AG09309 (cell line): ENCODE measurements at regions not wholly inside any gene's neighbourhood (a gene's known extent, or its start where the extent isn't known, plus 50 kb on each side); places are given as distances from the start of the nearest gene placed in this dataset.
A peak's percentile ranks its signal among the peaks of the same experiment; 100 is the strongest.

Source experiments
- DNase-seq: peaks from one replicate; pipeline ENCODE4 v3.0.0-alpha.2; 2010; ENCODE audit warnings: low read depth
- H3K4me3 ChIP-seq: 2 replicates; pipeline ENCODE4 v1.5.1; 2011; ENCODE audit warnings: mild to moderate bottlenecking, low read depth, low read length, moderate library complexity; ENCODE audit not compliant: control insufficient read depth
- TF ChIP-seq, protein P1 (sequence below): IDR thresholded peaks from 2 replicates; pipeline ENCODE4 v1.5.1; 2011; ENCODE audit warnings: mild to moderate bottlenecking, low read depth, low read length, inconsistent platforms; ENCODE audit not compliant: insufficient read depth, control insufficient read depth; ENCODE audit errors: missing control alignments

DNA sequence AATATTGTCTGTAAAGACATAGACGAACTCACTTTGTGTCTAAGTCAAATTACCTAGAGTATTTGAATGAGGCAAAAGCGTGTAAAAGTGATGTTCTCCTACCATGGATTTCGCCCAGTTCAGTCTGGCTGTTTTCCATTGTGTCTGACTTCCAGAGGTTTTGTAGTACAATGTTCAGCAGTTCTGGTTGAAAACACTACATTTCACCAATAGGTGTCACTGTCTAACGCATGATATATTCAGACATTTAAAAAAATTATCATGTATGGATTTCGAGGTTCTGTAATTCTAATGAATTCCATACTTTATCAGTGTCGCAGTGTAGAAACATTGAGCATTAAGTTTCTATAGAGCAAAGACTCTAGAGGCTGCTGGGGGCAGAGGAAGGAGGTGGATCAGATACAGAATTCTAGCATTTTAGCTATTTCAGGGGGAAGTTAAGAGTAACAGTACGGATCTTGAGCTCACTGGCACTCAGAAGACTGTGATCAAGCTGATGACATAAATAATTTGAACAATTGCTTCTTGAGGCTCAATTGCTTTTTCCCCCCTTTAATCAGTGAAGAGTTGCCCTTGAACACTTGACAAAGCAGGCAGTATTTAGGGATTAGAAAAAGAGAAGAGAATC, 196.9 kb upstream of the RHOBTB1 start:
- TF ChIP-seq, protein P1, sequence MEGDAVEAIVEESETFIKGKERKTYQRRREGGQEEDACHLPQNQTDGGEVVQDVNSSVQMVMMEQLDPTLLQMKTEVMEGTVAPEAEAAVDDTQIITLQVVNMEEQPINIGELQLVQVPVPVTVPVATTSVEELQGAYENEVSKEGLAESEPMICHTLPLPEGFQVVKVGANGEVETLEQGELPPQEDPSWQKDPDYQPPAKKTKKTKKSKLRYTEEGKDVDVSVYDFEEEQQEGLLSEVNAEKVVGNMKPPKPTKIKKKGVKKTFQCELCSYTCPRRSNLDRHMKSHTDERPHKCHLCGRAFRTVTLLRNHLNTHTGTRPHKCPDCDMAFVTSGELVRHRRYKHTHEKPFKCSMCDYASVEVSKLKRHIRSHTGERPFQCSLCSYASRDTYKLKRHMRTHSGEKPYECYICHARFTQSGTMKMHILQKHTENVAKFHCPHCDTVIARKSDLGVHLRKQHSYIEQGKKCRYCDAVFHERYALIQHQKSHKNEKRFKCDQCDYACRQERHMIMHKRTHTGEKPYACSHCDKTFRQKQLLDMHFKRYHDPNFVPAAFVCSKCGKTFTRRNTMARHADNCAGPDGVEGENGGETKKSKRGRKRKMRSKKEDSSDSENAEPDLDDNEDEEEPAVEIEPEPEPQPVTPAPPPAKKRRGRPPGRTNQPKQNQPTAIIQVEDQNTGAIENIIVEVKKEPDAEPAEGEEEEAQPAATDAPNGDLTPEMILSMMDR = peak; percentile 55
- peak; percentile 44 for DNase-seq

DNA sequence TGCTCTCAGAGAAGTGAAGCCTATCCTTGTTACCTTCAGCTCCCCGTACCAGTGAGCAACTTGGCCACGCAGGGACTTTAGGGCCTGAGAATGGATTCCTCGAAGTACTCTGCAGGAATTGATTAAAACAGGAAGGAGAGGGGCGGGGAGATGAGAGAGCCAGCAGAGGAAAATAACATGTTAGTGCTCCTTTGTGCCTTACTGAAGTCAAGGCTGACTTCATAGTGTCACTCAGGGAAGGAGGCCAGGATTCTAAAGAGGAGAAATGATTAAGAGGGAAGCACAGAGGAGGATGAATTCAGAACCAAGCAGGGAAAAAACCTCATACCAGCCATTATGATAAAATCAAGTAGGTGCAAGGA, 195.6 kb upstream of the RHOBTB1 start:
- DNase-seq = no peak
- H3K4me3 ChIP-seq = no peak overlapping the region
- TF ChIP-seq, protein P1 = no peak

More for the DNA sequence above, 196.9 kb upstream of the RHOBTB1 start:
- no peak overlapping the region for H3K4me3 ChIP-seq

DNA sequence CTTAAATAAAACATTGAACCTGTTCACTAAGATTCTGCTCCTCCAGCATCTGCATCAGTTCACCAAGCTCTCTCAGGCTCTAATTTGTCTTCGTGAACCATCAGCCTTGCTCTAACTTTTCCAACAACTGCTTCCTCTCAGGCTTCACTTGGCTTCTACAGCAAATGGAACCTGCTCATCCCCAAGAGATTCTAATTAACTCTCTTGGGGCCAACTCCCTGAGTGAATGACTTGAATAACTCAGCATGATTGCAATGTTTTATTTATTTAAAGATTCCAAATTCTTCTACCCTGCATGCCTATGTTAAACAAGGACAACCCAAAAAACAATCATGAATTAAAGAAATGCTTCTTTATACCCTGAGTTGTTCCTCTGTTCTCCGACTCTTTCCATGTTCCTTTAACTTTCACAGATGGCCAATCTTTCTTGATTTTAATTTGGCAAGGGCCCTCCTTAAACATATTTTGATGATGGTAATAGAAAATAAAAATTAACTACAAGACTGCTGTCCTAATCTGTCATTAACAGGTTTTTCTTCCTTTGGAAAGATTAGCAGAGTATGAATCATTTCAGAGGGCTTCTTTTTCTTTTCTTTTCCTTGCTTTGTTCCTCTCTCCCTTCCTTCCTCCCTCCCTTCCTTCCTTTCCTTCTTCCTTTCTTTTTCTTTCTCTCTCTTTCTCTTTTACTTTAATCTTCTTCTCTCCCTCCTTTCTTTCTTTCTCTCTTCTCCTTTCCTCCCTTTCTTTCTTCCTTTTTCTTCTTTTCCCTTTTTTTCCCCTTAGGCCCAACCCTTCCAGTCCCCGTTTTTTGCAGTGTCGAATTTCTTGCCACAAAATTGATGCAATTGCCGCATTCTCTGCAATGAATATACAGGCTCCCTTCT, 195.0 kb upstream of the RHOBTB1 start:
- H3K4me3 ChIP-seq = no peak overlapping the region
- TF ChIP-seq, protein P1 = no peak
- DNase-seq = no peak

DNA sequence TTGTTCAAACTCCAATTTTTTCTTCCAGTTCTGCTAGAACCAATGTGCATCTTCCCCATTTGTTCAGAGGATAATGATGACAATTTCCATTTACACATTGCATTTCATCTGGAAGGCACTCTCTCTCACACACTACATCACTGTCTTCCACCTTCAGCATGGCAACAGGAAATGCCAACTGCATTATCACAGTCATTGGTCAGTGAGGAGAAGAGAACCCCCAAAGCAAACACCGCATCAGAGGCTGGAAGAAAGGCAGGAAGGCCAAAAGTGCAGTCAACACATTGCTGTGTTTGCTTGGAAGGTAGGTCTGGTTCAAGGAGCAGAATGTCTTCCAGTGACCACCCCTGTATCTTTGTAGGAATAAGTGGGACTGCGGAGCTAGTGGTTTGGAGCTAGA, 192.2 kb upstream of the RHOBTB1 start:
- TF ChIP-seq, protein P1 = no peak
- no peak for DNase-seq
- no peak overlapping the region for H3K4me3 ChIP-seq

DNA sequence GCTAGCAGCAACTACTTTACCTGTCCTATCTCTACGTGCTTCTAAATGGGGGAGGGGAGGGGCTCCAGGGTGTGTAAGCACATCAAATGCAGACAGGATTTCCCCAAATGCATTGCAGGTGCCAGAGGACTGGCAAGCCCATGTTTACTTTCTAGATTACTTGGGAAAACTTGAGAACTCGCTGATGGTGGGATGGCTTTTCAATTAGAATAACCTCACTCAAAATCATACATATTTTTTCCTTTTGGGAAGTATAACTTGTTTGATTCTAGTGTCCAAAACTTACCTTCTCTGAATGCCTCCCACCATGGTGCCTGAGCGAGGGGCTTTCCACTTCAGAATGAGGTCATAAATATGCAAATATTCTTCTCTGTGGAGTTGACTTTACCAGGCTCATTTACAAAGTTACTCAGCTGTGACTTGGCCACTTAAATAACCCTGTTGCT, 191.3 kb upstream of the RHOBTB1 start:
- DNase-seq = no peak

DNA sequence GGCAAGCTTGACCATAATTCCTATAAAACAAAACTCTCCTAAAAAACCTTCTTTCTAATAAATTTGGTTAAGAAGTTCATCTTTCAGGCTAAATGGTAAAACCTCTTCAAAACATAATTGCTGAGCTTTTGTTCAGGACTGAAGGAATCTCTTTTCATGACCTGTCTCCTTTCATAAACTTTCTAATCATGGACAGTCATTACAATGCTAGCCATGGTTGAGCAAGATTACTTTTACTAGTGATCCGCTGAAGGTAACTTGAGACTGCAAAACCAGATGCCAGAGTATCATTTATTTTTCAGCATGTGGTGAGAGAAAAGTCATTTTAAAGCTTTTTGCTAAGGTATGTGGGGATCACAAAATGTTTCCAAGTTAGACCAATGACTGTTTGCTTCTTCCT, 186.4 kb upstream of the RHOBTB1 start:
- TF ChIP-seq, protein P1 = no peak
- DNase-seq = peak; percentile 45

More for the DNA sequence above, 191.3 kb upstream of the RHOBTB1 start:
- H3K4me3 ChIP-seq = no peak overlapping the region
- TF ChIP-seq, protein P1 = no peak

More for the DNA sequence above, 186.4 kb upstream of the RHOBTB1 start:
- H3K4me3 ChIP-seq = no peak overlapping the region
